GM12891 (cell line): ENCODE measurements at regions not wholly inside any gene's neighbourhood (a gene's known extent, or its start where the extent isn't known, plus 50 kb on each side); places are given as distances from the start of the nearest gene placed in this dataset.

Experiments used
- PAX5 ChIP-seq: IDR thresholded peaks from 2 replicates; pipeline ENCODE4 v1.6.1; 2011; ENCODE audit warnings: low read length, moderate library complexity, mild to moderate bottlenecking; ENCODE audit not compliant: insufficient read depth, severe bottlenecking
- POLR2A ChIP-seq: IDR thresholded peaks from 2 replicates; pipeline ENCODE4 v1.6.1; 2011; ENCODE audit warnings: low read depth, low read length, control low read depth
- POLR2AphosphoS5 ChIP-seq: IDR thresholded peaks from 2 replicates; pipeline ENCODE4 v1.6.1; 2011; ENCODE audit warnings: low read depth, low read length, control low read depth
- TAF1 ChIP-seq: IDR thresholded peaks from 2 replicates; pipeline ENCODE4 v1.6.1; 2011; ENCODE audit warnings: low read depth, low read length, control low read depth

DNA sequence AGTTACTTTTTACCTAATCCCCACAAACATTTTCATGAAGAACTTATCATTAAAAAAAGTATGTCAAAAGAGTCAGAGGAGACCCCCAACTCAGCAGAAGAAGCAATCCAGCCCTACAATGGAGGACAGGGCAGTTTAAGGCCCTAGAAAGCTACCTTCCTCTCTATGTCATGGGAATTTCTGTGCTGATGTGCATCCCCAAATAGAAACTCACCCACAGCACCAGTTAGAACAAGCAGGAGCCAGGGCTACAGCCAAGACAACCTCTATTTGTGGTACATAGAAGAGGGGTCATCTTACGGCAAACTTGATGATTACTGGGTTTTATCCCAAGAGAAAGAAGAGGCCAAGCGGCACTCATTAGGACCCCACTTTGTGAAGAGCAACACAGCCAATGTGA lies 160.9 kb upstream of the CCDC150 start:
- TF ChIP-seq POLR2AphosphoS5 = no peak
- no peak for TF ChIP-seq POLR2A
- no peak for TF ChIP-seq PAX5
- TF ChIP-seq TAF1 = no peak
